A172 (cell line): ENCODE measurements at regions not wholly inside any gene's neighbourhood (a gene's known extent, or its start where the extent isn't known, plus 50 kb on each side); places are given as distances from the start of the nearest gene placed in this dataset.
"Not testable (repeated sequence)": the region's sequence is repeated elsewhere in the genome, so short reads cannot be mapped to it uniquely, and the experiment has no call there.

Experiments used
- DNase-seq: peaks from one replicate; pipeline ENCODE4 v3.0.0-alpha.2; 2015; ENCODE audit warnings: low spot score

- no peak for DNase-seq
These were observed 76.8 kb downstream of the ZFP36L2 start for GRCh38 chr2:43149482-43150107.

GRCh38 chr2:43146083-43146482 is 80.3 kb downstream of the ZFP36L2 start:
- no peak for DNase-seq

- no peak for DNase-seq
These were observed 82.1 kb downstream of the ZFP36L2 start for GRCh38 chr2:43144263-43144662.

GRCh38 chr2:43143756-43144155 is 82.7 kb downstream of the ZFP36L2 start:
- no peak for DNase-seq

GRCh38 chr2:43142921-43143438 is 83.4 kb downstream of the ZFP36L2 start:
- DNase-seq, result no peak

- not testable (repeated sequence) for DNase-seq
These were observed 84.7 kb downstream of the ZFP36L2 start for GRCh38 chr2:43141636-43142151.

- no peak for DNase-seq
These were observed 86.3 kb downstream of the ZFP36L2 start for GRCh38 chr2:43139996-43140621.

- no peak for DNase-seq
These were observed 86.9 kb downstream of the ZFP36L2 start for GRCh38 chr2:43139501-43139900.

GRCh38 chr2:43138441-43138840 is 88.0 kb downstream of the ZFP36L2 start:
- DNase-seq, result no peak

GRCh38 chr2:43136876-43137275 is 89.5 kb downstream of the ZFP36L2 start:
- no peak for DNase-seq

- no peak for DNase-seq
These were observed 90.2 kb downstream of the ZFP36L2 start for GRCh38 chr2:43136011-43136799.

GRCh38 chr2:43135583-43135982 is 90.8 kb downstream of the ZFP36L2 start:
- no peak for DNase-seq

- DNase-seq, result no peak
These were observed 91.9 kb downstream of the ZFP36L2 start for GRCh38 chr2:43134571-43134889.

GRCh38 chr2:43133708-43134570 is 92.5 kb downstream of the ZFP36L2 start:
- DNase-seq, result no peak

GRCh38 chr2:43133336-43133707 is 93.1 kb downstream of the ZFP36L2 start:
- DNase-seq, result no peak

GRCh38 chr2:43132683-43133301 is 93.6 kb downstream of the ZFP36L2 start:
- DNase-seq, result no peak

- DNase-seq, result no peak
These were observed 94.3 kb downstream of the ZFP36L2 start for GRCh38 chr2:43131890-43132682.

- peak; percentile 85 for DNase-seq
These were observed 95.1 kb downstream of the ZFP36L2 start for GRCh38 chr2:43131051-43131889.

GRCh38 chr2:43130548-43130875 is 95.9 kb downstream of the ZFP36L2 start:
- DNase-seq, result no peak
